ENCODE measurements at regions not wholly inside any gene's neighbourhood (a gene's known extent, or its start where the extent isn't known, plus 50 kb on each side); places are given as distances from the start of the nearest gene placed in this dataset.

- TF ChIP-seq CTCF (IDR thresholded peaks at IDR 0.05; ENCODE audit: low read length): no peak
- TF ChIP-seq EZH2 (IDR thresholded peaks at IDR 0.05; ENCODE audit: borderline replicate concordance, low read length): no peak
Observed at GRCh38 chr5:97752871-97753270, 569.8 kb upstream of the RIOK2 start.

Data from OCI-LY1 (cell line).